Lower lobe of right lung (tissue), 2 donors: ENCODE measurements at regions not wholly inside any gene's neighbourhood (a gene's known extent, or its start where the extent isn't known, plus 50 kb on each side); places are given as distances from the start of the nearest gene placed in this dataset.

Source experiments
- ATAC-seq, 2 donors: fragments of 200-7000 bp; cut with Tn5 transposase; one replicate each; pipeline ENCODE4 v1.9.1; 2020 to 2022; ENCODE audit warnings: mild to moderate bottlenecking in 2 of 2, moderate library complexity in 2 of 2
- DNase-seq: peaks from one replicate; pipeline ENCODE4 v3.0.0-alpha.2; 2020
- H3K27ac ChIP-seq: fragments of 200-600 bp; one replicate; pipeline ENCODE4 v1.8.0; 2022
- H3K27me3 ChIP-seq: fragments of 200-600 bp; one replicate; pipeline ENCODE4 v1.8.0; 2022; ENCODE audit warnings: low read depth
- H3K36me3 ChIP-seq: fragments of 200-600 bp; one replicate; pipeline ENCODE4 v1.8.0; 2022; ENCODE audit warnings: mild to moderate bottlenecking
- H3K4me1 ChIP-seq: fragments of 200-600 bp; one replicate; pipeline ENCODE4 v1.8.0; 2022
- H3K4me3 ChIP-seq: fragments of 200-600 bp; one replicate; pipeline ENCODE4 v1.8.0; 2022; ENCODE audit warnings: mild to moderate bottlenecking
- H3K9me3 ChIP-seq: fragments of 200-600 bp; one replicate; pipeline ENCODE4 v1.8.0; 2022
- intact Hi-C: fragments of 100-400 bp; cut with DNase I; formaldehyde crosslinking; loops from one replicate; pipeline ENCODE4 v1.11.0; 2022
- TF ChIP-seq, protein P1 (sequence below): fragments of 200-600 bp; IDR thresholded peaks from one replicate; pipeline ENCODE4 v1.8.0; 2022; ENCODE audit warnings: antibody characterized with exemption, mild to moderate bottlenecking
- donor health status: DM: no; HTN: yes; CAD: no; lungs with severe emphysema.

DNA sequence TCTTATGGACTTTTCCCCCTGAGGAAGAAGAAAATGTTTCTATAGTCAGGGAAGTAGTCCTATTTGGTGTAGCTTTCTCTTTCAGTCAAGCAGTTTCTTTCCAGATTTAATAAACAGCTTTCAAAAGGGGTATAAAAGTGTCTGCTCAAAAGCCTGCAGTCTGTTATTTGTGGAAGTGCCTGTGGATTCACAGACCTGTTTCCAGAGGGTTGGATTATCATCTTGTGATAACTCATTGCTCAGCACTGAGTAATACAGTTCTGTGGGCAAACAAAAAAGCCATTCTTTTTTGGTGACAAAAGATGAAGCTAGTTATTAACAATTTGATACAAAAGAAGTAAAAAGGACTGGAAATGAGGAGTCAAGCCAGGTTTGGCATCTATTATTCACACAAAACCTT, 358.2 kb upstream of the ID4 start:
- Histone ChIP-seq H3K4me1 (no peaks in the 10 kb centered on the region), H3K9me3 (no peaks in the 10 kb centered on the region), H3K36me3 (no peaks in the 10 kb centered on the region), H3K4me3 (no peak overlapping the region), H3K27me3 (no peaks in the 10 kb centered on the region), H3K27ac (no peak overlapping the region)
- intact Hi-C loops = no loop called here
- DNase-seq = no peak
- ATAC-seq = no peak
- TF ChIP-seq, protein P1, sequence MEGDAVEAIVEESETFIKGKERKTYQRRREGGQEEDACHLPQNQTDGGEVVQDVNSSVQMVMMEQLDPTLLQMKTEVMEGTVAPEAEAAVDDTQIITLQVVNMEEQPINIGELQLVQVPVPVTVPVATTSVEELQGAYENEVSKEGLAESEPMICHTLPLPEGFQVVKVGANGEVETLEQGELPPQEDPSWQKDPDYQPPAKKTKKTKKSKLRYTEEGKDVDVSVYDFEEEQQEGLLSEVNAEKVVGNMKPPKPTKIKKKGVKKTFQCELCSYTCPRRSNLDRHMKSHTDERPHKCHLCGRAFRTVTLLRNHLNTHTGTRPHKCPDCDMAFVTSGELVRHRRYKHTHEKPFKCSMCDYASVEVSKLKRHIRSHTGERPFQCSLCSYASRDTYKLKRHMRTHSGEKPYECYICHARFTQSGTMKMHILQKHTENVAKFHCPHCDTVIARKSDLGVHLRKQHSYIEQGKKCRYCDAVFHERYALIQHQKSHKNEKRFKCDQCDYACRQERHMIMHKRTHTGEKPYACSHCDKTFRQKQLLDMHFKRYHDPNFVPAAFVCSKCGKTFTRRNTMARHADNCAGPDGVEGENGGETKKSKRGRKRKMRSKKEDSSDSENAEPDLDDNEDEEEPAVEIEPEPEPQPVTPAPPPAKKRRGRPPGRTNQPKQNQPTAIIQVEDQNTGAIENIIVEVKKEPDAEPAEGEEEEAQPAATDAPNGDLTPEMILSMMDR = no peak

DNA sequence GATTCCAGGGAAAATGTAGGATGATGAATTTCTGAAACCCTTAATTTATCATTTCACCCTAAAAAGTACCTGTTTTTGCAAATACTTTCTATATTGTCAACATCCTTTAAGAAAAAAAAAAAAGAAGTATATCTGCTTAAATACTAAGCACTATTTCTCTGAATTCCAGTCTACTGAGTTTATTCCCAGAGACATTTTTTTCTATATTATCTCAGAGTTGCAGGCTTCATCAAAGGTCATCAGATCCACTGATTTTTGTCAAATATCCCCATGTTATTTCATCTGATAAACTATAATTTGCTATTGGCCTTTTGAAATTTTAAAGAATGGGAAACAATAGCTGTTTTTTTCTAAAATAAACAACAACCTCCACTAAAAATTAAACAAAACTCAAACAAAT, 357.6 kb upstream of the ID4 start:
- intact Hi-C loops = no loop called here
- H3K36me3 ChIP-seq = no peaks in the 10 kb centered on the region
- no peak overlapping the region for H3K27ac ChIP-seq
- DNase-seq (no peak), ATAC-seq (no peak)
- no peaks in the 10 kb centered on the region for H3K4me1 ChIP-seq
- H3K27me3 ChIP-seq = no peaks in the 10 kb centered on the region
- TF ChIP-seq, protein P1 = no peak
- H3K9me3 ChIP-seq = no peaks in the 10 kb centered on the region
- H3K4me3 ChIP-seq = no peak overlapping the region

DNA sequence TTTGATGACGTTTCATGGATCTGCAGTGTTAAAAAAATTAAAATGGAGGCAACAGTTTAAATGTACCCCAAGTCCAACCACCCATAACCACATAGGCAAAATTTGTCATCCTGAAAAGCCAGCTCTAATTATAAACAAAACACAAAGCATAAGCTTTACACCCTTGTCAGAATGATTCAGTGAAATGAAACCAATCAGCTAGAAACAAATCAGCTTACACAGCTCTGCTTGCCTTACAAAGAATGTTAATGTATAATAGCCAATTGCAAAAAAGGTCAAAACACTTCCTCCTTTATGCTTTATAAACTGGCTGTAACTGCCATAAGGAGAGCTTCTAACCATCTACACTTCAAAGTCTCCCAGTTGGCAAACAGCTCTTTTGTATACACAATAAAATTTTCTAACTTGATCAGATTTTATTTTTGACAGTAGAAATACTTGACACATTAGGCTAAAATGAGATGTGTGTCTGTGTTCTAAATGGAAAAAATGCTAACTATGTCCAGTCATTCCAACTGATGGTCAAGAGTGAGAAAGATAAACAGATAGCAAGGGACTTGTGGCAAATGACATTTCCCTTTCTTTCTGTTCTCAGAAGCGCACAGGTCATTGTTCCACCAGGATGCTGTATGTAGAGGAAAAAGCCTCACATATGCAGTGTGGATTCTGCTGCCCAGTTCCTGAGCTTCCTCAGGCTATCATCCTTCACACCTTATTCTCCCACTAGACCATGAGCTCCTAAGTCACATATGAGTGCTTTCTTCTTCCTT, 344.3 kb upstream of the ID4 start:
- intact Hi-C loops = no loop called here
- H3K4me1 ChIP-seq = no peaks in the 10 kb centered on the region
- no peaks in the 10 kb centered on the region for H3K9me3 ChIP-seq
- no peak for ATAC-seq
- H3K27me3 ChIP-seq = no peaks in the 10 kb centered on the region
- TF ChIP-seq, protein P1 = no peak
- no peak overlapping the region for H3K4me3 ChIP-seq
- H3K36me3 ChIP-seq = no peaks in the 10 kb centered on the region
- H3K27ac ChIP-seq = no peak overlapping the region
- DNase-seq = no peak

DNA sequence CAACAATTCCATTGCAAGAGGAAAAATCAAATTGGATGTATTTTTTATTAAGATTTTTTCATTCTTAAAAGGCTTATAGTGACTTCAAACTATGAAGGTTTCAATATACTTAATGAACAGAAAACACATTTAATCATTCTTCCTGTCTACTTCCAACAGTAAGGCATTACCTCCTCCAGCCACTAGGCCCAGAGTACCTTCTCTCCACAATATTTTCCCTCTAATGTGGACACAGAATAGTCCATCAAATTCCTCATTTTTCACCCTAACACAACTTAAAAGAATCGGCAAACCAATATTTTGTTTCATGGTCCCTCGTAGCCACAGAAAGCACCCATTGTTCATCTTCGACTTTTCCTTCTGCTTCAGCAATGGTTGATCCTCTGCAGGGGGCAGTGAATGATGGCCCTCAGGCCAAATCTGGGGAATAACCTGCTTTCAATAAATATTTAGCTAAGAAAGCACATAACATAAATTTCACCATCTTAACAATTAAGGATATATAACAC, 335.4 kb upstream of the ID4 start:
- peaks cover 8% of the 10 kb centered on the region for H3K9me3 ChIP-seq
- no peaks in the 10 kb centered on the region for H3K4me1 ChIP-seq
- no peak overlapping the region for H3K27ac ChIP-seq
- TF ChIP-seq, protein P1 = no peak
- DNase-seq (no peak), ATAC-seq (no peak)
- H3K4me3 ChIP-seq = no peak overlapping the region
- no peaks in the 10 kb centered on the region for H3K27me3 ChIP-seq
- H3K36me3 ChIP-seq = no peaks in the 10 kb centered on the region
- intact Hi-C loops = no loop called here

DNA sequence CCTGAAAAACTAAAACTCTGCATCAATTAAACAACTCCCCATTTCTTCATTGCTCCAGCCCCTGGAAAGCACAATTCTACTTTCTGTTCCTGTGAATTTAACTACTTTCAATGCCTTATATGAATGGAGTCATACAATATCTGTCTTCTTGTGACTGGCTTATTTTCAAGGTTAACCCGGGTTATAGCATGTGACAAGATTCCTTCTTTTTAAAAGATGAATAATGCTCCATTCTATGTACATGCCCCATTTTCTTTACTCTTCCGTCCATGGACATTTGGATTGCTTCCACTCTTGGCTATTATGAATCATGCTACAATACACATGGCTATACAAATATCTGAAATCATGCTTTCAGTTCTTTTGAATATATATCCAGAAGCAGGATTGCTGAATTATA, 334.9 kb upstream of the ID4 start:
- no peaks in the 10 kb centered on the region for H3K4me1 ChIP-seq
- no peak for DNase-seq
- H3K27me3 ChIP-seq = no peaks in the 10 kb centered on the region
- H3K9me3 ChIP-seq = peaks cover 8% of the 10 kb centered on the region
- intact Hi-C loops = no loop called here
- H3K36me3 ChIP-seq = no peaks in the 10 kb centered on the region
- no peak for ATAC-seq
- TF ChIP-seq, protein P1 = no peak
- no peak overlapping the region for H3K27ac ChIP-seq
- H3K4me3 ChIP-seq = no peak overlapping the region
